ENCODE measurements at regions not wholly inside any gene's neighbourhood (a gene's known extent, or its start where the extent isn't known, plus 50 kb on each side); places are given as distances from the start of the nearest gene placed in this dataset.

DNA sequence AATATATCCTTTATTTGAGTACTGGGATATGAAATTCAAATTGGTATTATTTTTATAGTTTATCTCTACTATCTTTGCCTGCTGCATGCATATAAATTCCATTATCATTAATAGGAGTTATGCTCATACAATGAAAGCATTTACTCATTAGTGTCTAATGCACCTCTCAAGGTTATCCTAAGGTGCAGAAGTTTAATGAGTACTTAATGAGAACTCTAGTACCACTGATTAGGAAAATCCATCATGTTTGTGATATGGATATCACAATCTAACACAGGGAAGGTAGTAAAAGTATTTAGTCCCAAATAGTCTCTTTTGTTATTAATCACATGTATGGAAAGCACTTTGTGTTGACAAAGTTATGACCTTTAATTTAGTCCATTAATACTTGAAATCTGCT is 77.2 kb upstream of the SLC10A2 start:
- TF ChIP-seq, protein P1, sequence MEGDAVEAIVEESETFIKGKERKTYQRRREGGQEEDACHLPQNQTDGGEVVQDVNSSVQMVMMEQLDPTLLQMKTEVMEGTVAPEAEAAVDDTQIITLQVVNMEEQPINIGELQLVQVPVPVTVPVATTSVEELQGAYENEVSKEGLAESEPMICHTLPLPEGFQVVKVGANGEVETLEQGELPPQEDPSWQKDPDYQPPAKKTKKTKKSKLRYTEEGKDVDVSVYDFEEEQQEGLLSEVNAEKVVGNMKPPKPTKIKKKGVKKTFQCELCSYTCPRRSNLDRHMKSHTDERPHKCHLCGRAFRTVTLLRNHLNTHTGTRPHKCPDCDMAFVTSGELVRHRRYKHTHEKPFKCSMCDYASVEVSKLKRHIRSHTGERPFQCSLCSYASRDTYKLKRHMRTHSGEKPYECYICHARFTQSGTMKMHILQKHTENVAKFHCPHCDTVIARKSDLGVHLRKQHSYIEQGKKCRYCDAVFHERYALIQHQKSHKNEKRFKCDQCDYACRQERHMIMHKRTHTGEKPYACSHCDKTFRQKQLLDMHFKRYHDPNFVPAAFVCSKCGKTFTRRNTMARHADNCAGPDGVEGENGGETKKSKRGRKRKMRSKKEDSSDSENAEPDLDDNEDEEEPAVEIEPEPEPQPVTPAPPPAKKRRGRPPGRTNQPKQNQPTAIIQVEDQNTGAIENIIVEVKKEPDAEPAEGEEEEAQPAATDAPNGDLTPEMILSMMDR (IDR thresholded peaks at IDR 0.05; ENCODE audit: borderline replicate concordance, control extremely low read depth, extremely low read depth, insufficient read depth, missing control alignments): no peak
- no peak for DNase-seq (ENCODE audit: low spot score)
- in situ Hi-C loops (cut with MboI; ENCODE audit: low sequenced_read_pairs, unreplicated experiment): loop anchor here (5.0 to 25.0 kb wide), 2 partner anchors 231 to 556 kb away; partner anchors contain the start of gene TPP2

DNA sequence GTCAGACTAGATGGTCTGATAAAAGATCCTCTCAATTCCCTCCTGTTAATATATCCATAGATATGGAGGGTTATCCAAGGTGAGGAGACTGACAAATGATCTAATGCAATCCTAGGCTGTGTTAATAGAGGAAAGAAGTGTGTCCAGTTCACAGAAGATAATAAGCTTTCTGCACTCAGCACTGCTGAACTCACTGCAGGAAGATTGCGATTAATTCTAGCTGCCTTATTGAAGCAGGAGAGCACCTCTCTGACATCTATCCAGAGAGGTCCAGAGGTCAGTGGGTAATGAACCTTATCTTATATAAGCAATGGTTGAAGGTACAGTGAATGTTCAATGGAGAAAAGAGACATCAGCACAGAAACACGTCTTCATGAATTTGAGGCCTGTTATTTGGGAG is 75.9 kb upstream of the SLC10A2 start:
- TF ChIP-seq, protein P1 (IDR thresholded peaks at IDR 0.05; ENCODE audit: borderline replicate concordance, control extremely low read depth, extremely low read depth, insufficient read depth, missing control alignments): no peak
- in situ Hi-C loops (cut with MboI; ENCODE audit: low sequenced_read_pairs, unreplicated experiment): loop anchor here (5.0 to 25.0 kb wide), 2 partner anchors 230 to 555 kb away; partner anchors contain the start of gene TPP2
- DNase-seq (ENCODE audit: low spot score): no peak

DNA sequence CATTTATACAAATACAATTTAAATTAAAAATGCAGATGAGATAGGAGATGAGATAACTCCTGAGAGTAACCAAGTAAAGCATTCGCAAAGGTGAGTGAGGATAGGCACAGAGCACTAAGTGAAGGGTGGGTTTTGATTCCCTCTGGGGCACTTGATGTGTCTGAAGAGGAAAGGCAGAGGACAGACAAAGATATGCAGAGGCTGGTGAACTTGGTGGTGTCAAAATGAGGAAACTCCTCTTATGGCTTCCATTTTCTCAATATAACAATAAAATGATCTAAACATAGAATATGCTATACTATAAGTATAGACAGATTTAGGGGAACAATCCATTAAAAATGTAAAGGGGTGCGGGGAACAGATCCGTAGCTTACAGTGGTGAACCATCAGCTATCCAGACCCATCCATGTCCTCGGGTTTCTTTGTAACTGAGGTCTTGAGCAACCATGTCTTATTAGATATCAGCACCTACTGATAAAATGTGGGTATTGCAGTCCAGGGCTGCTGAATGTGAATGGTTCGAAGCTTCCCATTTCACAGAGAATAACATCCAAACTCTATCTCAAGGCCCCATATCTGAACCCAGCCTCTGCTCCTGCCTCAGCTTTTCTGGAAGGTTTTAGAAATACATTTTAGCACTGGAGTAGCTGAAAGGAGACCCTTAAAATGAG is 73.9 kb upstream of the SLC10A2 start:
- peak; percentile 47 for DNase-seq (ENCODE audit: low spot score)

DNA sequence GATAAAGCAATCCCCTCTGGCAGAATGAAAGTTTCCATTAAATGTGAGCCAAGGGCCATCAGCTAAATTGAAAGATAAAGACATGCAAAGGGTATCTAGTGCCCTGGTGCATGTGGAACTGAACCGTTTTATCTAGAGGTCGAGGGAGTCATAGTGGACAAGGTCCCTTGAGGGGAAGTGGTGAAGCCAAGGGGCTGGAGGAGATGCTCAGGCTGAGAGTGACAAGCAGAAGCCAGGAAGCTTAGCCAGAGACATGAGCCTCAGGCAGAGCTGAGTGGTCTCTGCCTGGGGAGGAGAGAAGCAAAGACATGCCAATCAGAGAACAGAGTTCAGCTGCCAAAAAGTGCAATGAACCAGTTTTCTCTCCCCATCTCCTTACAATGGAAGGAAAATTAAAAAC is 68.1 kb upstream of the SLC10A2 start:
- TF ChIP-seq, protein P1 (IDR thresholded peaks at IDR 0.05; ENCODE audit: borderline replicate concordance, control extremely low read depth, extremely low read depth, insufficient read depth, missing control alignments): no peak
- no peak for DNase-seq (ENCODE audit: low spot score)
- in situ Hi-C loops (cut with MboI; ENCODE audit: low sequenced_read_pairs, unreplicated experiment): loop anchor here (25.0 kb wide), 1 partner anchor 547 kb away; the partner anchor contains the start of gene TPP2

More for the DNA sequence above, 73.9 kb upstream of the SLC10A2 start:
- TF ChIP-seq, protein P1 (IDR thresholded peaks at IDR 0.05; ENCODE audit: borderline replicate concordance, control extremely low read depth, extremely low read depth, insufficient read depth, missing control alignments): peak; percentile 74
- in situ Hi-C loops (cut with MboI; ENCODE audit: low sequenced_read_pairs, unreplicated experiment): loop anchor here (5.0 to 25.0 kb wide), 2 partner anchors 228 to 553 kb away; partner anchors contain the start of gene TPP2

DNA sequence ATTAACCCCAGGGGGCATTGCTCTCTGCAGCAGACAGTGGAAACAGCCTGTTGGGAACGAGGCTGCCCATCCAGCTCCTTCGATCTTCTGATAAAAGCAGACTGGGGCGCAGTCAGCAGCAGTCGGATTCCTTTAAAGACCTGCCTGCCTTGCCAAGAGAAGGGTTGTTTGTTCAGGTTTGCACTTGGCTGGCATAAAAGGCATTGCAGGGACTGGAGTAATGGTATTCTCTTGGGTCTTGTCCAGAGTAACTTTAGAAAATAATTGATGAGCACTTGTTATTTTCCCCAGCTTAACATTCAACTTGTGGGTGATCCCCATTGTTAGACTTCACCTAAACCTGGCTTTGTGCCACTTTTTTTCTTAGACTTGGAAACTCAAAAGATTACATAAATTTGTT is 67.3 kb upstream of the SLC10A2 start:
- in situ Hi-C loops (cut with MboI; ENCODE audit: low sequenced_read_pairs, unreplicated experiment): loop anchor here (25.0 kb wide), 1 partner anchor 546 kb away; the partner anchor contains the start of gene TPP2
- TF ChIP-seq, protein P1 (IDR thresholded peaks at IDR 0.05; ENCODE audit: borderline replicate concordance, control extremely low read depth, extremely low read depth, insufficient read depth, missing control alignments): no peak
- DNase-seq (ENCODE audit: low spot score): no peak

DNA sequence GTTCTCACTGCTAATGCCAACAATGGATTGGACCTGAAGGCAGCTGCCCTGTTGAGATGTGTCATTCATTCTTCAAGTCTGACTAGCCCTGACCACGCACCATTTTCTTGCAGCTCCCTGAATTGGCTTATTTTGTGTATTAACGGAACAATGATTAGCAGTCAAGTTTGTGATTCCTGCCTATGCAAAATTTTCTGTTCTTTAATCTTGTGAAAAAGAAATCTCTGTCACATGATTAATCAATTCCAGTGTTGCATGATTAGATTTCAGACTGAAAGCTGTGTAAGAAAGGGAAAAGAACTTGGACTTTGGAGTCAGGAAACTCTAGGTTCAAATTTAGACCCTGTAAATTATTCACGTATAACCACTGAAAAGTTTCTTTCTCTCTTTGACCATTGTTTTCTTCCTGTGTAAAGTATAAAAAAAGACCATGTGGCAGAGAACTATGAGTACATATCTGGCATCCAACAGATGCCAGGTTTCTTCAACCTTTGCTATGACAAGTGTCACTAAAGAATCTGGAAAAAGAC is 64.5 kb upstream of the SLC10A2 start:
- TF ChIP-seq, protein P1 (IDR thresholded peaks at IDR 0.05; ENCODE audit: borderline replicate concordance, control extremely low read depth, extremely low read depth, insufficient read depth, missing control alignments): no peak
- in situ Hi-C loops (cut with MboI; ENCODE audit: low sequenced_read_pairs, unreplicated experiment): loop anchor here (25.0 kb wide), 1 partner anchor 543 kb away; the partner anchor contains the start of gene TPP2
- no peak for DNase-seq (ENCODE audit: low spot score)

All from GM13976 (cell line).